ENCODE measurements at regions not wholly inside any gene's neighbourhood (a gene's known extent, or its start where the extent isn't known, plus 50 kb on each side); places are given as distances from the start of the nearest gene placed in this dataset.

GRCh38 chr5:5716665-5717064, 294.2 kb downstream of the ICE1 start:
- no peak for ATAC-seq

GRCh38 chr5:5711592-5711991, 289.1 kb downstream of the ICE1 start:
- TF ChIP-seq CTCF (IDR thresholded peaks at IDR 0.05), result no peak
- H3K9me3 ChIP-seq, result no peaks in the 10 kb centered on the region
- DNase-seq, result no peak
- H3K4me3 ChIP-seq, result no peak overlapping the region
- intact Hi-C loops (cut with DNase I, micrococcal nuclease), result no loop called here
- no peaks in the 10 kb centered on the region for H3K4me1 ChIP-seq (ENCODE audit: low read depth)
- no peaks in the 10 kb centered on the region for H3K36me3 ChIP-seq (ENCODE audit: low read depth)
- no peak for ATAC-seq

More at GRCh38 chr5:5716665-5717064, 294.2 kb downstream of the ICE1 start:
- H3K4me3 ChIP-seq, result no peak overlapping the region
- H3K4me1 ChIP-seq (ENCODE audit: low read depth), result no peaks in the 10 kb centered on the region
- intact Hi-C loops (cut with DNase I, micrococcal nuclease), result no loop called here
- H3K36me3 ChIP-seq (ENCODE audit: low read depth), result no peaks in the 10 kb centered on the region
- DNase-seq, result no peak
- no peak for TF ChIP-seq CTCF (IDR thresholded peaks at IDR 0.05)
- no peaks in the 10 kb centered on the region for H3K9me3 ChIP-seq

GRCh38 chr5:5711112-5711511, 288.6 kb downstream of the ICE1 start:
- DNase-seq, result no peak
- no peaks in the 10 kb centered on the region for H3K4me1 ChIP-seq (ENCODE audit: low read depth)
- intact Hi-C loops (cut with DNase I, micrococcal nuclease), result no loop called here
- ATAC-seq, result no peak
- no peak for TF ChIP-seq CTCF (IDR thresholded peaks at IDR 0.05)
- H3K9me3 ChIP-seq, result no peaks in the 10 kb centered on the region
- no peak overlapping the region for H3K4me3 ChIP-seq
- no peaks in the 10 kb centered on the region for H3K36me3 ChIP-seq (ENCODE audit: low read depth)

DNA sequence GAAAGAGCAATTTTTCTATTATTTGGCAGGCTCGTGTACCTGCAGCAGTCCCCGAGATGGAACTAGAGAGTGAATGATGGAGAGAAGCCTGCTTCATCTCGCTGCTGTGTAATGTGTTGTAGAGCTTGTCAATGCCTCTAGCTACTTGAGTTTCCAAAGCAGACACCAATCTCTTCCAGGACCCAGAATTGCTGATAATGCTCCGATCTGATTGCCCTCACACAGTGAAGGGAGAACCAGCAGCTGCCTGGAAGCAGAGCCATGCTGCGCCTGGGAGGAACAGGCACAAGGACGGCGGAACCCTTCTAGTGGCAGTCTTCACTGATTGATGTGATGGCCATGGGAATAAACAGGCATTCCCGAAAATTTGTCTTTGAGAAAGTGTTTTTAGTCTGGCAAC, 288.0 kb downstream of the ICE1 start:
- H3K4me1 ChIP-seq (ENCODE audit: low read depth), result no peaks in the 10 kb centered on the region
- no peak overlapping the region for H3K4me3 ChIP-seq
- no peaks in the 10 kb centered on the region for H3K9me3 ChIP-seq
- H3K36me3 ChIP-seq (ENCODE audit: low read depth), result no peaks in the 10 kb centered on the region
- no peak for ATAC-seq
- TF ChIP-seq CTCF (IDR thresholded peaks at IDR 0.05), result no peak
- intact Hi-C loops (cut with DNase I, micrococcal nuclease), result no loop called here
- no peak for DNase-seq

- no peaks in the 10 kb centered on the region for H3K4me1 ChIP-seq (ENCODE audit: low read depth)
- H3K9me3 ChIP-seq, result no peaks in the 10 kb centered on the region
- ATAC-seq (no peak), DNase-seq (no peak)
- TF ChIP-seq CTCF (IDR thresholded peaks at IDR 0.05), result no peak
- no peaks in the 10 kb centered on the region for H3K36me3 ChIP-seq (ENCODE audit: low read depth)
- no peak overlapping the region for H3K4me3 ChIP-seq
- intact Hi-C loops (cut with DNase I, micrococcal nuclease), result no loop called here
Observed at GRCh38 chr5:5708367-5708919, 286.0 kb downstream of the ICE1 start.

- ATAC-seq, result no peak
- intact Hi-C loops (cut with DNase I, micrococcal nuclease), result no loop called here
- no peaks in the 10 kb centered on the region for H3K36me3 ChIP-seq (ENCODE audit: low read depth)
Observed at GRCh38 chr5:5705010-5705409, 282.5 kb downstream of the ICE1 start.

More at GRCh38 chr5:5705010-5705409, 282.5 kb downstream of the ICE1 start:
- Histone ChIP-seq H3K4me1 (ENCODE audit: low read depth) (no peaks in the 10 kb centered on the region), H3K4me3 (no peak overlapping the region), H3K9me3 (no peaks in the 10 kb centered on the region)
- DNase-seq, result no peak
- TF ChIP-seq CTCF (IDR thresholded peaks at IDR 0.05), result no peak

All from mucosa of descending colon (tissue), 3 donors.